ENCODE measurements at regions not wholly inside any gene's neighbourhood (a gene's known extent, or its start where the extent isn't known, plus 50 kb on each side); places are given as distances from the start of the nearest gene placed in this dataset.

DNA sequence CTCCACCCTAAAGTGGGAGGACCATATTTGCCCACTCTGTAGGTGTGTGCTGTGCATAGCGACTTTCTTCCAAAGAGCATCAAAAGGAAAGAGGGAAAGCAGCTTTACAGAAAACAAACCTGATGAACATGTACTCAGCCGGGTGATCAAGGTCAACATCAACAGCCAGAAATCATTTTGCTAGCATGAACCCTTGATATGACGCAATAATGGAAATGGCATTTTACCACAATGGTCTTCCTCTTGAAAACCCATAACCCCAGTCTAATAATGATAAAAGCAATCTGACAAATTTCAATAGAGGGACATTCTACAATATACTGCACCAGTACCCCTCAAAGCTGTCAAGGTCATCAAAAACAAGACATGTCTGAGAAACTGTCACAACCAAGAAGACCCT, 350.2 kb downstream of the FBXO15 start:
- no peak for DNase-seq (ENCODE audit: low read depth in 4 of 4, low spot score in 1 of 4)

GRCh38 chr18:73793386-73793785, 354.2 kb downstream of the FBXO15 start:
- DNase-seq (ENCODE audit: low read depth in 4 of 4, low spot score in 1 of 4), result no peak

GRCh38 chr18:73791081-73791480, 356.6 kb downstream of the FBXO15 start:
- no peak for DNase-seq (ENCODE audit: low read depth in 4 of 4, low spot score in 1 of 4)

- no peak for DNase-seq (ENCODE audit: low read depth in 4 of 4, low spot score in 1 of 4)
Measured at GRCh38 chr18:73790587-73790986, 357.0 kb downstream of the FBXO15 start.

GRCh38 chr18:73787316-73787715, 360.3 kb downstream of the FBXO15 start:
- DNase-seq (ENCODE audit: low read depth in 4 of 4, low spot score in 1 of 4), result no peak

- no peak for DNase-seq (ENCODE audit: low read depth in 4 of 4, low spot score in 1 of 4)
Measured at GRCh38 chr18:73785300-73785699, 362.3 kb downstream of the FBXO15 start.

DNA sequence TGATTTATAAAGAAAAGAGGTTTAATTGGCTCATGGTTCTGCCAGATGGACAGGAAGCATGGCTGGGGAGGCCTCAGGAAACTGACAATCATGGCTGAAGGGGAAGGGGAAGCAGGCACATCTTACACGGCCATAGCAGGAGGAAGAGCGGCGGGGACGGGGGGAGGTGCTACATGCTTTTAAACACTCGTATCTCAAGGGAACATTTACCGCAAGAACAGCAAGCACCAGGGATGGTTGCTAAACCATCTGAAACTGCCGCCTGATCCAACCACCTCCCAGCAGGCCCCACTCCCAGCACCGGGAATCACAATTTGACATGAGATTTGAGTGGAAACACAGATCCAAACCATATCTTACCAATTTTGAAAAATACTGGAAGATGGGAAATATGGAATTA, 362.8 kb downstream of the FBXO15 start:
- no peak for DNase-seq (ENCODE audit: low read depth in 4 of 4, low spot score in 1 of 4)

- DNase-seq (ENCODE audit: low read depth in 4 of 4, low spot score in 1 of 4), result no peak
Measured at GRCh38 chr18:73782405-73782804, 365.2 kb downstream of the FBXO15 start.

DNA sequence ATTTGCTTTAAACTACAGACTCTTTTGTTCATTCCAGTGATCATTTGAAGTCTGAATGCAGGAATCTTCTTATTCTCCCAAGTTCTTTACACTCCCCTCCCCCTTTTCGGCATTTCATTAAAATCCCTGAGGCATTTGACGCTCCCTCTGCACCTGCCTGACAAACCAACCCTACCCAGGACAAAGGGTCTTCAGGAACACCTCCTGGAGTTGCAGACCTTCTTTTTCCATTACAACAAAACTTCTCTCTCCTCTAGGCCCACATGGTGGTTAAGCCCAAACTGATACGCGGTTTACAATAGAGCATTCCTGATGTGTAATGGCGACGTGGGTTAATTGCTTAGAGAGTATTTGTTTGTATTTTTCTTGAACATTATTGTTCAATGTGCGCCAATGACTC, 367.4 kb downstream of the FBXO15 start:
- DNase-seq (ENCODE audit: low read depth in 4 of 4, low spot score in 1 of 4), result no peak

GRCh38 chr18:73778032-73778359, 369.6 kb downstream of the FBXO15 start:
- no peak for DNase-seq (ENCODE audit: low read depth in 4 of 4, low spot score in 1 of 4)

DNA sequence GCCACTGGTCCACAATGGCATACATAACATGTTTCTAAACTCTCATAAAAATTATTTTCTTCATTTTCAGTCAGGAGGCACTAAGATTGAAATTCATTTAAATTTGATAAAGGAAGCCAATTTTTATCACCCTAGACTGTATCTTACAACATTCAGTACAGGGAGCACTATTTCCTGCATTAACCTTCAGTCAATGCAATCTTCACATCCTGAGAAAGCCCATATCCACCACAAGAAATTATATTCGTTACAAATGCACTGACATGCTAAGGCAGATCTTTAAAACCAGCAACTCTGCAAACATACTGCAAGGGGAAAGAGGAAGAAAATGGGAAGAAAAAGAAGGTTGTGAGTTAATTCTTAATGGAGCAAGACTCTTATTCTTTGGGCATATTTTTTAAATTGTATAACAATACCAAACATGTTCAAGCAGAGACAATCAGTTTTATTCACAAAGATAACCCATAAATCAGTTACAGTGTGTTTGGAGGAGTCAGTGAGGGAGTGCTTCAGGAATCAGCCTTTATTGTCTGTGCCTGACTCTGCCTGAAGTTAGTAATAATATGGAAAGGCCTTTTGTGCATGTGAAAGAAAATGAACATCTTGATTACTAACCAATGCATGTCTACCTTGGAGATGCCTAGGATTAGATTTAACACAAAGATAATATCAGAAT, 370.1 kb downstream of the FBXO15 start:
- no peak for DNase-seq (ENCODE audit: low read depth in 4 of 4, low spot score in 1 of 4)

GRCh38 chr18:73774811-73775509, 372.7 kb downstream of the FBXO15 start:
- no peak for DNase-seq (ENCODE audit: low read depth in 4 of 4, low spot score in 1 of 4)

GRCh38 chr18:73768043-73768442, 379.6 kb downstream of the FBXO15 start:
- no peak for DNase-seq (ENCODE audit: low read depth in 4 of 4, low spot score in 1 of 4)

DNA sequence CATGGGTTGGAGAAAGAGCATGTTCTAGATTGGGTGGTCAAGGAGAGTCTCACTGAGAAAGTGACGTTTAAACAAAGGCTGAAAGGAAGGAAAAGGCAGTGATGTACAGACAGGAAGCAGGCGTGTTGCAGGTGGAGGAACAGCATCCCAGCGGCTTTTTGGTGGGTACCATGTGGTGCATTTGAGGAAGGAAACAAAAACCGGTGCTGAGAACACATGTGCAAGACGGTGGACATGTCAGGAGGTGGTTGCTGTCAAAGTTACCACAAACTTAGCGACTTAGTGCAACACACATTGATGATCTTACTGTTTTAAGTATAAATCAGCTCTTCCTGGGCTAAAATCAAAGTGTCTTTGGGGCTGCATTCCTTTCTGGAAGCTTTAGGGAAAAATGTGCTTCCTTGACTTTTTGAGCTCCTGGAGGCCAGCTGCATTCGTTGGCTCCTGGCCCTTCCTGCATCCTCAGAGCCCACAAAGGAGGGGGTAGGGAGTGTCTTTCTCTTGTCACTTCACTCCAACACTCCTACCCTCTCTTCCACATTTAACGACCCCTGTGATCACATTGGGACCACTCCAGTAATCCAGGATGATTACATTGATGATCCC, 380.6 kb downstream of the FBXO15 start:
- DNase-seq (ENCODE audit: low read depth in 4 of 4, low spot score in 1 of 4), result no peak

GRCh38 chr18:73758446-73758845, 389.2 kb downstream of the FBXO15 start:
- DNase-seq (ENCODE audit: low read depth in 4 of 4, low spot score in 1 of 4), result no peak

DNA sequence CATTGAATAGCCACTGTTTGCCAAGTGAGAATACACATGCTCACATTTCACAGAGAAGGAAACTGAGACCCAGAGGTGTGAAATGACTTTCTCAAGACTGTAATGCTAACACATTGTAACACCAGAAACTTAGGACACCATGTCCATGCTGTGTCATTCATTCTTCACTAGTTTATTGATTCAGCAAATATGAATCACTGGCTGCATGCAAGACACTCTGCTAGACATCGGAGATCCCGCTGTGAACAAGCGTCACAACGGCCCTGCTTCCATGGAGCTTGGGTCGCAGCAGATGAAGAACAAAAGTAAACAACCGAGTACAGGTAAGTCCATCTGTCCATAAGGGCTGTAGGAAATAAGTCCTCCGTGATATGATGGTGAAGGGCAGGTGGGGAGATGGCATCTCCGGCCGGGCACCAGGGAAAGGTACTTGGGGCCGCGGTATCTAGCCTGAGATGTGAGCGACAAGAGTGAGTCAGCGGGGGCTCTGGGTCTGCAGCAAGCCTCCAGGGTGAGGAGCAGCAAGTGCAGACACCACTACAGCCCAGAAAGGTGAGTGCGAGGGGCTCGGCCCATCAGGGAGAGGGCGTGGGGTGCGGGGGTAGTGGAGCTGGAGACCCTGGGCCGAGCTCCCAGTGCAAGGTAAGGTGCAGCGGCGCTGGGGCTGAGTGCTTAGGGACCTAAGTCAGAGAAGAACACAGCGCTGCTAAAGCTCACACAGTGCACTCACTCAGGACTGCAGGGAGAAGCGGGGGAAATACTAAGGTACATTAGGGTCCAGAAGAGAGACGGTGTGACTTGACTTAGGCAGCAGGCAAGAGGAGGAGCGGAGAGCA, 391.2 kb downstream of the FBXO15 start:
- no peak for DNase-seq (ENCODE audit: low read depth in 4 of 4, low spot score in 1 of 4)

DNA sequence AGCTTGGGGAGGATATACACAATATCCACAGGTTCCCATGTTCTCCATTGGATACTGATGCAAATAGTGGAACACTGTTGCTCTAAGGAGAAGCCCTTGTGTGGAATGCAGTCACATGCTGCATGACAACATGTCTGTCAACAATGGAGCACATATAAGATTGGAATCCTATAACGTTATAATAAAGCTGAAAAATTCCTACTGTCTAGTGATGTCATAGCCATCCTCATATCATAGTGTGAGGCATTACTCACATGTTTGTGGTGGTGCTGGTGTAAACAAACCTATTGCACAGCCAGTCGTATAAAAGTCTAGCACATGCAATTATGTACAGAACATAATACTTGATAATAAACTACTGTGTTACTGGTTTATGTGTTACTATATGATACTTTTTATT, 394.7 kb downstream of the FBXO15 start:
- no peak for DNase-seq (ENCODE audit: low read depth in 4 of 4, low spot score in 1 of 4)

- DNase-seq (ENCODE audit: low read depth in 4 of 4, low spot score in 1 of 4), result no peak
Measured at GRCh38 chr18:73752546-73752945, 395.1 kb downstream of the FBXO15 start.

DNA sequence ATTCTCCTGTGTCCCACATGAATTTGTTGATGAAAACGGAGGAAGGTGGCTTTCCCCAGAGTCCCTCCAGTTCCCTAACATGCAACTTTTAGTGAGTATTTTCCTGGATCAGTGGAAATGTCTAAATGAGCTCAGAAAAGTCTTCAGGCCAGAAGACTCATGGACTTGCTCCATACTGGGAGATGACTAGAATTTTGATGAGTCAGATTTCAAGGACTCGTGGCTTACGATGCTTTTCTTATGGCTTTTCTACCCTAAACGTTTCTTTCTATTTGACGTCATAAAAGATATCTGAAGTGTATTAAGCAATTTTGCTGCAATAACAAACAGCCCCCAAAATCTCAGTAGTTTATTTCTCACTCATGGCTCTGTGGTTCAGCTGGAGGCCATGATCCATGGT, 397.6 kb downstream of the FBXO15 start:
- DNase-seq (ENCODE audit: low read depth in 4 of 4, low spot score in 1 of 4), result no peak

GRCh38 chr18:73749304-73749703, 398.3 kb downstream of the FBXO15 start:
- no peak for DNase-seq (ENCODE audit: low read depth in 4 of 4, low spot score in 1 of 4)

GRCh38 chr18:73748731-73749130, 398.9 kb downstream of the FBXO15 start:
- no peak for DNase-seq (ENCODE audit: low read depth in 4 of 4, low spot score in 1 of 4)

- DNase-seq (ENCODE audit: low read depth in 4 of 4, low spot score in 1 of 4), result no peak
Measured at GRCh38 chr18:73746101-73746500, 401.5 kb downstream of the FBXO15 start.
